Subcutaneous abdominal adipose tissue (tissue), 5 donors: ENCODE measurements at regions not wholly inside any gene's neighbourhood (a gene's known extent, or its start where the extent isn't known, plus 50 kb on each side); places are given as distances from the start of the nearest gene placed in this dataset.

Source experiments
- H3K27ac ChIP-seq: one replicate; pipeline ENCODE4 v1.7.0; 2013; ENCODE audit warnings: low read depth, mild to moderate bottlenecking, inconsistent platforms, low read length, moderate library complexity
- H3K27me3 ChIP-seq, 5 donors: one replicate each; pipeline ENCODE4 v1.7.0; 2013; ENCODE audit warnings: low read length in 5 of 5, inconsistent platforms in 1 of 5; ENCODE audit not compliant: control insufficient read depth in 5 of 5, insufficient read depth in 4 of 5
- H3K36me3 ChIP-seq, 5 donors: one replicate each; pipeline ENCODE4 v1.7.0; 2013; ENCODE audit warnings: low read length in 5 of 5; ENCODE audit not compliant: control insufficient read depth in 5 of 5, insufficient read depth in 5 of 5
- H3K4me1 ChIP-seq, 5 donors: one replicate each; pipeline ENCODE4 v1.7.0; 2013; ENCODE audit warnings: low read length in 5 of 5, mild to moderate bottlenecking in 3 of 5, moderate library complexity in 1 of 5; ENCODE audit not compliant: control insufficient read depth in 5 of 5, insufficient read depth in 5 of 5
- H3K4me3 ChIP-seq, 5 donors: one replicate each; pipeline ENCODE4 v1.7.0; 2013; ENCODE audit warnings: low read length in 5 of 5, low read depth in 1 of 5
- H3K9ac ChIP-seq, 5 donors: one replicate each; pipeline ENCODE4 v1.7.0; 2013; ENCODE audit warnings: low read length in 5 of 5, mild to moderate bottlenecking in 4 of 5, moderate library complexity in 3 of 5
- H3K9me3 ChIP-seq, 5 donors: one replicate each; pipeline ENCODE4 v1.7.0; 2013; ENCODE audit warnings: low read length in 5 of 5; ENCODE audit not compliant: control insufficient read depth in 5 of 5
- donor health status: healthy.
- donor health status: healthy.
- donor health status: healthy.
- donor health status: healthy.
- donor health status: healthy.

- Histone ChIP-seq H3K4me3 (no peak overlapping the region), H3K27me3 (peaks cover 7 to 23% (median 12%) of the 10 kb centered on the region in 5 donors), H3K9ac (no peak overlapping the region), H3K4me1 (peaks cover 0 to 13% (median 0%) of the 10 kb centered on the region in 5 donors), H3K27ac (no peak overlapping the region), H3K36me3 (no peaks in the 10 kb centered on the region), H3K9me3 (peaks cover 3 to 24% (median 18%) of the 10 kb centered on the region in 5 donors)
Measured at GRCh38 chrX:39960219-39960618, 137.5 kb downstream of the BCOR start.

DNA sequence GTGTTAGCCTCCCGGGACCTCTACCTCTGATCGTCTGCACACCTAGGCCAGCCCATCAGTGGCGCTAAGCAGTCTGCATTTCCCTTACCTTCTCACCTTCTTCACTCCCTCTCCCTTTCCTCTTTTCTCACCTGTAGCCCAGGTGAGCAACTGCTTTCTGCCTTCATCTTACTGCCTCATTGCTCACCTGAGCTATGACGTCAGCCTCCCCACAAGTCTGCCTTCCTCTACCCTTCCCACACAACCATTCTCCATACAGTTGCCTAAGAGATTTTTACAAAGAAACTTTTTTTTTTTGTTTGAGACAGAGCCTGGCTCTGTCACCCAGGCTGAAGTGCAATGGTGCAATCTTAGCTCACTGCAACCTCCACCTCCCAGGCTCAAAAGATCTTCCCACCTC, 136.3 kb downstream of the BCOR start:
- Histone ChIP-seq H3K4me1 (peaks cover 0 to 9% (median 0%) of the 10 kb centered on the region in 5 donors), H3K4me3 (no peak overlapping the region), H3K27me3 (peaks cover 3 to 18% (median 6%) of the 10 kb centered on the region in 5 donors), H3K36me3 (no peaks in the 10 kb centered on the region), H3K9ac (no peak overlapping the region), H3K9me3 (peaks cover 3 to 25% (median 20%) of the 10 kb centered on the region in 5 donors), H3K27ac (no peak overlapping the region)

DNA sequence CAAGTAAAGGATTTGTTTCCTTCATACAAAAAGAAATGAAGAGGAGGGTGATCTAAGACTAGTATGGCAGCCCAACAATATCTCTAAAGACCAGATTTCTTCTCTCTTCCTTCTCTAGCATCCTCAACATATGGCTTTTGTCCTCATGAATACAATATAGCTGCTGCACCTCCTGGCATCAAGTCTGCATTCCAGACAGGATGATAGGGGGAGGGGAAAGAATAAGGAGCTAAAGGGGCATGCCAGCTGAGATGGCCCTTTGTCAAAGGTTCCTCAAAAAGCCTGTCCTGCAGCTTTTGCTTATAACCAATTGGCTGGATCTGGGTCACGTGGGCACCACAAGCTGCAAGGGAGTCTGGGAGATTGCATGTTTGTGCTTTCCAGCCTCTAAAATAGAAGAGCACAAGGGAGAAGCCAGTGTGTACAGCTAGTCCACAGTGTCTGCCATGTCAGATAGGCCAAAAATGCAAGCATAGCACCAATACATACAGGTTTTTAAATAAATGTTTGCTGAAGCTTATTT, 132.6 kb downstream of the BCOR start:
- no peak overlapping the region for H3K9ac ChIP-seq

DNA sequence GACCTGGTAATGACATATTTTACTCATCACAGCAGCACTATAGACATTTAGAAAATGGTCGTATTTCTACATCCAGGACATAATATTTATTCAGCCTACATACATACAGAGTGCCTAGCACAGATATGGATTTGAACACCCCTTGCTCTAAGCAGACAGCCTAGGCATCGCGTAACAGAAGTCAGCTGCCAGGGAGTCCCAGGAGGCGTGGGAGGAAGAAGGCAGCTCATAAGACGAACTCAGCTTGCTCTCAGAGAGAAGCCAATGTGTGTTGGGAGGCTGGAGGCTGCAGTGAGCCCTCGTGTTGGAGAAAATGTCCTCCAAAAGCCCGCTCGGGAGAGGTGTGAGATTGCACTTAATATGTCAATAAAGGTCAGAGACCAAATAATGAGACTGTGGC, 131.6 kb downstream of the BCOR start:
- peaks cover 5 to 19% (median 7%) of the 10 kb centered on the region in 5 donors for H3K27me3 ChIP-seq
- no peaks in the 10 kb centered on the region for H3K36me3 ChIP-seq
- peaks cover 3 to 33% (median 23%) of the 10 kb centered on the region in 5 donors for H3K9me3 ChIP-seq
- peaks cover 0 to 18% (median 0%) of the 10 kb centered on the region in 5 donors for H3K4me1 ChIP-seq
- no peak overlapping the region for H3K9ac ChIP-seq
- H3K27ac ChIP-seq, result no peak overlapping the region
- no peak overlapping the region for H3K4me3 ChIP-seq

More for the DNA sequence above, 132.6 kb downstream of the BCOR start:
- Histone ChIP-seq H3K4me3 (no peak overlapping the region), H3K27ac (no peak overlapping the region), H3K27me3 (peaks cover 3 to 14% (median 6%) of the 10 kb centered on the region in 5 donors), H3K9me3 (peaks cover 3 to 25% (median 20%) of the 10 kb centered on the region in 5 donors), H3K36me3 (no peaks in the 10 kb centered on the region), H3K4me1 (peaks cover 0 to 11% (median 0%) of the 10 kb centered on the region in 5 donors)

DNA sequence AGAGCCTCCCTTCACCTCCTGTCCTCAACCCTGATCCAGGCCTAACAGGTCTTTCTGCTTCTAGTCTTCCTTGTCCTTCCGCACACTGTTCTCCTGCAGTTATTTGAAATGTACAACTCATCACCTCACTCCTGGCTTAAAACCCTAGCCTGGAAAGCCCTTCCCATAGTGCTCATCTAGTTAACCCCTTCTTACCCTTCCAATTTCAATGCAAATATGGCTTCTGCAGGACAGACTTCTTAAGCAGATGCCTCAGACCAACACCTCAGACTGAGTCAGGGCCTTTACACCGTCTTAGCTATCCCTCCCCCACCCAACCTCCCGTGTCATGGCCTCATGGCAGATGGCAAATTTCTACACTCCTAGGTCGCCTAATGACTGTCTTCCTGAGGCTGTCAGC, 130.4 kb downstream of the BCOR start:
- no peak overlapping the region for H3K27ac ChIP-seq
- H3K36me3 ChIP-seq, result no peaks in the 10 kb centered on the region
- H3K4me3 ChIP-seq, result no peak overlapping the region
- peaks cover 3 to 43% (median 31%) of the 10 kb centered on the region in 5 donors for H3K9me3 ChIP-seq
- peaks cover 5 to 19% (median 7%) of the 10 kb centered on the region in 5 donors for H3K27me3 ChIP-seq
- H3K4me1 ChIP-seq, result peaks cover 0 to 18% (median 0%) of the 10 kb centered on the region in 5 donors
- H3K9ac ChIP-seq, result no peak overlapping the region

DNA sequence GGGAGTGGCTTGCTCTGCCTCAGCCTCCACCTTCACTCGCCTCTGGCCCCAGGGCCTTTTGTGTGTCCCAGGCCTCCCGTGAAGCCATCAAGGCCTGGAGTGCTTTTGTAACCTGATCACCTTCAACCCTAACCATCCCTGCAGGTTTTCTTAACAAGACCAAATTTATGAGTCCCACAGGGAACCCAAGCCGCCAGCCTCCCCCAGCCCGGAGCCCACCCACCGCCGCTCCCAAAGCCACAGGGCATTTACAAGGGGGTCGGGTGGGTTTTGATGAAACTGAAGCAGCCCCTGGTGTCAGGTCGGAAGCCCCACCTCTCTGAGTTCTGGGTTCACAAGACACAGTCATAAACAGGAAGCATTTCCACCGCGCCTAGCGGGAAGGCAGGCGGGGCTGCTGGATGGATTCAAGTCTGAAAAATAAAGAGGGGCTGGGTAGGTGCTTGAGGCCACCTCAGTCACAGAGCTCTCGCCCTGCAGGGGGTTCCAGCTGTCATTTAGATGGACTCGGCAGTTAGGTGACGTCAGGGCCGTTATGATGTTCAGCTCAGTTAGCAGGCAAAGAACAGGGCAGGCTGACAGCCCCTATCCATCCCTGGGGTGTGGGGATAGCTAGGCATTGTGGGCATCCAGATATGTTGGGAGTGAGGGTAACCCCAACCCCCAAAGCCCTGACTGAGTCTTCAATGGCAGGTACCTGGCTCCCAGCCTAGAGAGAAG, 128.5 kb downstream of the BCOR start:
- peak overlapping the region in 2 of 5 donors; percentile 2 to 17 for H3K4me3 ChIP-seq
- H3K27me3 ChIP-seq, result peaks cover 6 to 25% (median 18%) of the 10 kb centered on the region in 5 donors
- H3K27ac ChIP-seq, result no peak overlapping the region
- H3K9me3 ChIP-seq, result peaks cover 0 to 34% (median 27%) of the 10 kb centered on the region in 5 donors
- no peaks in the 10 kb centered on the region for H3K36me3 ChIP-seq
- no peak overlapping the region for H3K9ac ChIP-seq
- peaks cover 0 to 18% (median 0%) of the 10 kb centered on the region in 5 donors for H3K4me1 ChIP-seq

DNA sequence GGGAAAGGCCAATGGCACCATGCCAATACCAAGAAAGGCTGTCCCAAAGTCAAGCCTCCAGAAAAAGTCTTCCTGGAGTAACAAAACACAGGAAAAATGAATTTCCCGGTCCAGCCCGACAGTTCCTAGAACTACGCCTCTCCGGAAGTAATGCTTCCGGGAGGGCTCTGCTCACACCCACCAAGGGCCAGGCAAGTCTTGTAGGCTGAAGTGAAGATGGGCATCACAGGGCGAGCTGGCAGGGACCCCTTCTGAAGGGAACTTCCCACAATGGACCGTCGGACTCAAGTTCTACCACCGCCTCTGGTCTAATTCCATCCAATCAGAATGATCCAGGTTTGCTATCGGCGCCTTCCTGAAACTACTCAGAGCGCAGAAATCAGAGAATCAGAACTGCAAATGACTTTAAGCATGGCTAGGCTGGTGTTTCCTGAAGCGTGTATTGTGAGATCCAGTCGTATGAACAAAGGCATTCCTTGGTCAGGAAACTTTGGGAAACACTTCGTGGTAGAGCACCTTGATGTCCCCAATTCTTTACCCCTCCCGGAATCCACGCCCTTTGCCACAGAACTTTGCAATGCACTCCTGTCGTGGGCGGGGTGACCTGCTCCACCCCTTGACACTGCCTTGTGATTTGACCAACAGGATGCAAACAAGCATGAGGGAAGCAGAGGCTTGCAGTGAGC, 127.8 kb downstream of the BCOR start:
- Histone ChIP-seq H3K27me3 (peaks cover 6 to 25% (median 18%) of the 10 kb centered on the region in 5 donors), H3K36me3 (no peaks in the 10 kb centered on the region), H3K9me3 (peaks cover 0 to 27% (median 20%) of the 10 kb centered on the region in 5 donors), H3K9ac (no peak overlapping the region), H3K27ac (no peak overlapping the region), H3K4me1 (peaks cover 0 to 18% (median 0%) of the 10 kb centered on the region in 5 donors), H3K4me3 (no peak overlapping the region)

DNA sequence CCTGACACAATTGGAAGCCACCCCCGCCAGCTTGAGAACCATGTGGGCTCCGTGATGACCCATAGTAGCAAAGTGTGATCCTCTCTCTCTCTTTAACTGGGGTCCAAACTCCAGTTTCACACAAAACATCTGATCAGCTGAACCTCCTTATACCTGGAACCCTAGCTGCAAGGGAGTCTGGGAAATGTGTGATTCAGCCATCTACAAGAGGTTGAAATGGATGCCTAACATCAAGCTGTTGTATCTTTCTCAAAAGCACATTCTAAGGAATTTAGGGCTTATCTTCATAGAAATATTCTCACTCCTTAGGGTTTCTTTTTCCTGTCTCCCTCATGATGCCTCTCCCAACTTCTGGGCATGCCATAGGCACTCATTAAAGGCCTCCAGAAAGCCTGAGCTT, 126.0 kb downstream of the BCOR start:
- Histone ChIP-seq H3K27me3 (peaks cover 6 to 25% (median 18%) of the 10 kb centered on the region in 5 donors), H3K27ac (no peak overlapping the region), H3K4me1 (peaks cover 0 to 18% (median 0%) of the 10 kb centered on the region in 5 donors), H3K4me3 (no peak overlapping the region), H3K36me3 (no peaks in the 10 kb centered on the region), H3K9ac (no peak overlapping the region), H3K9me3 (peaks cover 0 to 21% (median 15%) of the 10 kb centered on the region in 5 donors)

DNA sequence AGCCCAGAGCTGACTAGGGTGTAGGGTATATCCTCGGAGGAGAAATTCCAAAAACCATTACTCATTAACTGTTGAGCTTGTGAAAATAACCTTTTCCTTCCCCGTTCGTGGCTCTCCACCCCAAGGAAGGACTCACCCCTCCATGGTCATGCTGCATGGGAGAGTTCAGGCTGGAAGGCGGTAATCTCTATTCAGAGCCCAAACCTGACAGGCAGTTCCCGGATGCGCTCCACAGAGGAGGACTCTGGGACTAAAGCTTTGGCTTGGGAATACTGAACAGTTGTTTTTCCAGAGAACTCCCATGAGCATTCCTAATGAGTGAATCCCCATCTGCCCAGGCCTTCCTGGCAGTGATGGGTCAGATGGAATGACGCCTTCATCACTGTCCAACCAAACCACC, 125.4 kb downstream of the BCOR start:
- Histone ChIP-seq H3K9ac (no peak overlapping the region), H3K27me3 (peaks cover 6 to 25% (median 18%) of the 10 kb centered on the region in 5 donors), H3K9me3 (peaks cover 0 to 21% (median 15%) of the 10 kb centered on the region in 5 donors), H3K4me3 (no peak overlapping the region), H3K36me3 (no peaks in the 10 kb centered on the region), H3K27ac (no peak overlapping the region), H3K4me1 (peaks cover 0 to 18% (median 0%) of the 10 kb centered on the region in 5 donors)

- Histone ChIP-seq H3K9me3 (peaks cover 0 to 21% (median 15%) of the 10 kb centered on the region in 5 donors), H3K27ac (no peak overlapping the region), H3K36me3 (no peaks in the 10 kb centered on the region), H3K9ac (no peak overlapping the region), H3K27me3 (peaks cover 6 to 25% (median 20%) of the 10 kb centered on the region in 5 donors), H3K4me3 (no peak overlapping the region), H3K4me1 (peaks cover 0 to 18% (median 0%) of the 10 kb centered on the region in 5 donors)
Measured at GRCh38 chrX:39973810-39974209, 123.9 kb downstream of the BCOR start.
